Glomerular visceral epithelial cell (primary cell): ENCODE measurements at regions not wholly inside any gene's neighbourhood (a gene's known extent, or its start where the extent isn't known, plus 50 kb on each side); places are given as distances from the start of the nearest gene placed in this dataset.
"Not testable (repeated sequence)": the region's sequence is repeated elsewhere in the genome, so short reads cannot be mapped to it uniquely, and the experiment has no call there.

Experiments used
- DNase-seq: peaks from one replicate; pipeline ENCODE4 v3.0.0-alpha.2; 2016; ENCODE audit errors: extremely low spot score

DNA sequence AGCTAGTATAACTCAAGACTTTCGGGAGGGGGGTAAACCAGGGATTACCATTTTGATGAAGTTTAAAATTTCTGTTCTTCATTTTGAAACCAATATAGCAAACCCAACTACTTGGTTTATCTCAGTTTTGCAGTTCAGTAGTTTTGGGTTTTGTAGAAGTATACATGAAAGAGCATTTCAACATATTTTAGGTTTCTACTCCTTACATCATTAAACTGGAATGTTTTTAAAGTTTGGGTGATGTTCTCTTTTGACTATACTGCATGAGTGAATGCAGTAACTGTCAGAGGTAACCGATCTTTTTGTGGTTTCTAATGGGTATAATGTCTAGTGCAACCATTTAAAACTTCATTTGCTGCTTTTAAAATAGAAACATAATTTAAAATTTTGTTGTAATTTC lies 248.3 kb upstream of the MAD2L1 start:
- DNase-seq = peak; percentile 15

- no peak for DNase-seq
Observed at GRCh38 chr4:120304801-120305200, 238.2 kb upstream of the MAD2L1 start.

DNA sequence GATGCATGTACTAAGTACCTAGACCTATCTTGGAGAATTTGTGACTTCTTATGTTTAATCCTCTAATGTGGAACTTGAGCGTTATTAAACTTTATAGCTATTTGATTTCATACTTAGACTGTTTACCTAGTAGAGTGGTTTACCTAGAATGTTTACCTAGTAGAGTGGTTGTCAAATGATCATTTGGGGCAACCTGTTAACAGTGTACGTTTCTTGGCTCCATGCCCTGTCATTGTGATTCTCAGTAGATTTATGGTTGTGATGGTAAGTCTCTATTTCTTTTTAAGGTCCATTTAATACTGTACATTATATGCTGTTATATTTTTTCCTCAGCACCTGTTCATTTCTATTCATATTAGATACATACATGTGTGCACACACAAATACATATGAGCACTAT lies 233.0 kb upstream of the MAD2L1 start:
- no peak for DNase-seq

GRCh38 chr4:120293341-120293740 lies 226.7 kb upstream of the MAD2L1 start:
- no peak for DNase-seq

DNA sequence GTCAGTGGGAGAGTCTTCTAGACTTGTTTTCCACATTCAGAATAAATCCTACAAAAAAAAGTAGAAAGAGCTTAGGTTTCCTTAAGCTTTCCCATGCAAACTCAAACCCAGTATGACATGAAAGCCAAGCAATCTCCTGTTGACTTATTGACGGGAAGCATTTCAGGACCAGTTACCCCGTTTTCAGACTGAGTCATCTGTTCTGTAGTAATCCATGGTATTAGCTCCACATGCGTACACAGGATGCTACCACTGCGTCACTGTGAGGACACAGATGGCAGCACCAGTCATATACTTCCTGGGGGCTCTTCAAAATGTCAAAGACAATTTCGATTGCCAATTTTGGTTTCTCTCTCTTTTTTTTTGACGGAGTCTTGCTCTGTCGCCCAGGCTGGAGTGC lies 224.9 kb upstream of the MAD2L1 start:
- DNase-seq = no peak

DNA sequence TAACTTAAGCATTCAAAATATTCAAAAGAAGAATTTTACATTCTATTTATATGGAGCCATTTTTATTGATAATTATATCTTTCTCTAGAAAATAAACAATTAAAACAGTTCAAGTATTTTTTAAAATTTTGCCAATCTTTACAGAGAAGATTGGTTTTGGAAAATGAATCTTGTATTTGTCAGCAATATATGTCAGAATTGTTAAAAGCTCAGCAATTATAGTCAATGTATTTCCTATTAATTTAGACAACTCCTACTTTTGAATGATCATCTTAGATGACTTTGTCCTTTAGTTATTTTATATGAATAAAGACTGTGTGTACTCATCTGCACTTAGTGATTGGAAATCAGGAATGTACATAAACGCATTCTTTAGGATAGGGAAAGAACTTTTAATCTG lies 223.9 kb upstream of the MAD2L1 start:
- no peak for DNase-seq

DNA sequence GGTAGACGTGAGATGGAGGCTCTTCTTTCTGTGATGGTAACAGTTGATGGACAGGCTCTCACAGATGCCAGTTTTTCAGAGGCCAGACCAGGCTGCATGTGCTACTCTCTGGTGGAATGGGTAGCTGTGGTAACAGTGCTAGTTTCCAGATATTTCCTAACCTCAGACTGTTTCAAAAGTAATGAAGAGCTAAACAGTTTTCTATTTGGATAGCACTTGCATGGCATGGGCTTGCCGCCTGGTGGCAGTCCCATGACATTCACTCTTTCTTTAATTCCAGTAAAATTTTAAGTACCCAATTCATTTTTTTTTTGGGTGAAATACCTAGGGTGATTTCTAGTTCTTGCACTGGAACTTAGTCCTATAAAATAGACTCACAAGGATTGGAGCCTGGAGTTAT lies 220.2 kb upstream of the MAD2L1 start:
- DNase-seq = no peak

DNA sequence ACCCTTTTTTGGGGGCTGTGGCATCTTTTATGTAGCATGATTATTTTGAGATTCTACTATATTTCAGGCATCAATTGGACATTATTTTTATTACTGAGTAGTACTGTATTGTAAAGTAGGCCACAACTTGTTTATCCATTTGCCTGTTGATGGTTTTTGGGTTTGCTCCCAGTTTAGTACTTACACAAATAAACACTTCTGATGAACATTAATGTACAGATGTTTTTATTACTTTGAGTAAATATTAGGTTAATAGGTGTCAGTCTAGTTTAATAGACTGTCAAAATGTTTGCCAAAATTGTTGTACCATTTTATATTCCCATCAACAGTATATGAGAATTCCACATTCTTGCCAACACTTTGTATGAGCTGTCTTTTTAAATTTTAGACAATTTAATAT lies 214.9 kb upstream of the MAD2L1 start:
- no peak for DNase-seq

- no peak for DNase-seq
Observed at GRCh38 chr4:120277391-120277790, 210.7 kb upstream of the MAD2L1 start.

DNA sequence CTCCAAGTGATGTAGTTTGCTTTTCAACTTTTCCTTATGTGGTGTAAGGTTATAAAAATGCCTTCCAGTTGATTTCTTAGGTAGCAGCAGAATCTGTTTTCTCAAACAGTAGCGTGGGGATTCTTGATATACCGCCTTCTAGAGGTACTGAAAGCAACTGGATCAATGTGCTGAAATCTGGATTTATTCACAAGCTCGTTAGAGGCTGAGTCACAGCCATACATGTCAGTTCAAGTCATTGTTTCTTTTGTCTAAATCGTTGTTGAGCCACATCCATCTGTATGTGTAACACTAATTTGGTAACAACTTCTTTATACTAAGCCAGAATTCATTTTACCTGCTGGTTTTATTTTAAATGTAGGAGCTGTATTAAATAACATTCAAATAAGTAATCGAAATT lies 200.0 kb upstream of the MAD2L1 start:
- DNase-seq = no peak

GRCh38 chr4:120263618-120264017 lies 197.0 kb upstream of the MAD2L1 start:
- DNase-seq = no peak

DNA sequence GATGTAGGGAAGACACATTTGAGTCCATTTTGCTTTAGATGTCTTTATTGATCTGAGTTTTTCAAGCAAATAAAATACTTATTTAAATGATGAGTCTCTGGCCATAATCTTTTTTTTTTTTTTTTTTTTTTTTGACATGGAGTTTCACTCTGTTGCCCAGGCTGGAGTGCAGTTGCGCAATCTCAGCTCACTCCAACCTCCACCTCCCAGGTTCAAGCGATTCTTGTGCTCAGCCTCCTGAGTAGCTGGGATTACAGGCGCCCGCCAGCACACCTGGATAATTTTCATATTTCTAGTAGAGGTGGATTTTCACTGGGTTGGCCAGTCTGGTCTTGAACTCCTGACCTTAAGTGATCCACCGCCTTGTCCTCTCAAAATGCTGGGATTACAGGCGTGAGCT lies 194.5 kb upstream of the MAD2L1 start:
- DNase-seq = no peak

GRCh38 chr4:120256112-120256775 lies 189.6 kb upstream of the MAD2L1 start:
- not testable (repeated sequence) for DNase-seq

DNA sequence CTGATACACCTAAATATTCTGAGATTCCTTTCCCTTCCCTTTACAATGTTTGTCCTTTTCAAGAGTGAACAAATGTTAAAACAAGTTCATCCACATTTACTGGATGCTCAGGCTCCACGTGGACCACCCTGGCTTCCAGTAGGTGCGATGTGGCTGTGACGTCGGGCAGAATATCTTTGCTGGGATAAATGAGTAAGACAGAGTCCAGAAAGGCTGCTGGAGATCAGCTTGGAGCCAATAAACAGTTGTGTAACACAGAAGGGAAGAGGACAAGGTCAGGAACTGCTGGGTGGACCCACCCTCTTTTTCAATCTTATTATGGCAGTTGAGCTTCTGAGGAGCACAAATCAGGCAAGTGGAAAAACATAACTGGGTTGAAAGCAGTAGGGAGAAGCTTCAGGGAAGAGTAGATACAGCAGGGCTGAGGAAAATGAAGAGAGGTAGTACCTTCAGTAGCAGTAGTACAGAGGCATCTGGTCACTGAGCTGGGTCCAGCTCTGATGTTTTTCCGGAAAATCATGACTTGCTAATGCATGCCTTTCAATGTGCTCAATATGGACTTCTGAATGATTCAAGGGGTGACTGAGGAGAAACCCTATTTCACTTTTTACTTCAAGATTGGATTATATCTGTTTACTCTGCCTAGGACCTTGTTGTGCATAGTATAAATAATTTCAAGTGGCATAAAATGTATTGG lies 171.8 kb upstream of the MAD2L1 start:
- no peak for DNase-seq

DNA sequence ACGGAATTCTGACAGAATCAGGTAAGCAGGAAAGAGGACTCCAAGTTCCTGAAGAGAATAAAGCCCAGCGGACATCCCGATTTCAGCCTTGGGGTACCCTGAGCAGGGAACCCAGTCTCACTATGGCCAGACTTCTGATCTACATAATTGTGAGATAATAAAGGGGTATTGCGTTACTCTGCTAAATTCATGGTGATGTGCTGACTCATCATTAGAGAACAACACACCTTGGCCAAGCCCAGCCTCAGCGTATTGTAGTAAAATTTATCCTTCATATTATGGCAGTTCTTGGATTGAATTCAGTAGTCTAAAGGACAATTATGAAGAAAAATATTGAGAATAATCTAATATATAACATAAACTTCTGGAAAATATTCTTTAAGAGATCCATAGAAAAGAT lies 170.2 kb upstream of the MAD2L1 start:
- no peak for DNase-seq

- no peak for DNase-seq
Observed at GRCh38 chr4:120232050-120232449, 165.4 kb upstream of the MAD2L1 start.

DNA sequence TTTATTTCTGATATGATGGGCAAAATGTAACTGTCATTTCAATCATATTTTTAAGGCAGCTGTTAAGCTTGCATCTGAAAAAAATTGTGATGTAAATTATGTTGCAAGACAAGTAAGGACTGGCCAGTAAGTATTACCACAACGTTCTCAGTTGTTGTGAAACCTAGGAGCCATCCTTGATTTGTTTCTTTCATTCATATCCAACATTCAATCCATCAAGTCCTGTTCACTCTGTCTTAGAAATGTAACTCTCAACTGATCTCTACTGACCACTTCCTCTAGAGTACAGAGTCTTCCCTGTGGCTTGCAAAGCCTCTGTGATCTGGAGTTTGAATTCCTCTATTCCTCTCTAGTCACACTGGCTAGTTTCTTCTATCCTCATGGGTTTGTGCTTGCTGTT lies 161.4 kb upstream of the MAD2L1 start:
- no peak for DNase-seq

DNA sequence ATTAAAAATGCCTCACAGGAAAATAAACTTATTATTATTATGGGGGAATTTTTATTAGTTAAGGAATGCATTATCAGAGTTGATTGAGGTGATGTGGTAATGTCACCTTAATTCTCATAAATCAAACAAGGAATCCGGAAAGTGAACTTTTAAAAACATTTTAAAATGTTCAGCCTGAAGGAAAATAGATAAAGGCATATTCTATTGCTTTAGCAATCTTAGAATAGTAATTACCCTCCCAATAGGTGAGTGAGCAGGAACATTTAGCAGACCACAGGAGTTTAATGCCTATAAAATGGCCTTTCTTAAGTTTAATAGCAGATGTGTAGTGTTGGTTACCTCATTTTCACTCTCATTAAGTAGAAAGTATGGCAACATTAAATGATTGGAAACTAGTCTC lies 160.9 kb upstream of the MAD2L1 start:
- no peak for DNase-seq

GRCh38 chr4:120225527-120225926 lies 158.9 kb upstream of the MAD2L1 start:
- DNase-seq = no peak

DNA sequence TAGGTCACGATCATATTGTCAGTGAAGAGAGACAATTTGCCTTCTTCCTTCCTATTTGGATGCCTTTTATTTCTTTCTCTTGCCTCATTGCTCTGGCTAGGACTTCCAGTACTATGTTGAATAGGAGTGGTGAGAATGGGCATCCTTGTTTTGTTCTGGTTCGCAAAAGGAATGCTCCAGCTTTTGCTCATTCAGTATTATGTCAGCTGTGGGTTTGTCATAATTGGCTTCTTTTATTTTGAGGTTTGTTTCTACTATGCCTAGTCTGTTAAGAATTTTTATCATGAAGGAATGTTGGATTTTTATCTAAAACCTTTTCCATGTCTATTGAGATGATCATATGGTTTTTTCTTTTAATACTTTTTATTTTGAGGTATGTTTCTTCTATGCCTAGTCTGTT lies 152.3 kb upstream of the MAD2L1 start:
- no peak for DNase-seq

DNA sequence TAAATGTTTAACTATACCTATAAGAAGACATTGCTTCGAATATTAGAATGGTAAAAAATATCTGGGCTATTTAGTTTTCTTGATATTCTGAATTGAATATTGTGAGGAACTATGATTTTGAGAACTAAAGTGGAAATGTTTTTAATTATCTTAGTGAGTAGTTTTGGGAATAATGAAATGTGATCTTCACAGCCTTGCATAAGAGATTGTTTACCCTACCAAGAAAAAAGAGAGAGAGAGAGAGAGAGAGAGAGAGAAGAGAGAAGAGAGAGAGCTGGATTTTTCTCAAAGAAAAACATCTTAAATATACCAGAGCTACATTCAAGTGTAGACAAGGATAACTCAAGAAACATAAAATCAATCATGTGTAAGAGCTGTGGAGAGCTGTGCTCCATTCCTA lies 148.7 kb upstream of the MAD2L1 start:
- no peak for DNase-seq

GRCh38 chr4:120211408-120212015 lies 144.9 kb upstream of the MAD2L1 start:
- no peak for DNase-seq

- DNase-seq = no peak
Observed at GRCh38 chr4:120209706-120210105, 143.1 kb upstream of the MAD2L1 start.
